22Rv1 (cell line): ENCODE measurements at regions not wholly inside any gene's neighbourhood (a gene's known extent, or its start where the extent isn't known, plus 50 kb on each side); places are given as distances from the start of the nearest gene placed in this dataset.

Experiments used
- ZFX ChIP-seq: fragments of 450-650 bp; IDR thresholded peaks from 2 replicates; pipeline ENCODE4 v1.6.1; 2017; ENCODE audit warnings: antibody characterized with exemption, borderline replicate concordance
- TF ChIP-seq, protein P1 (sequence below): fragments of 450-650 bp; IDR thresholded peaks from 2 replicates; pipeline ENCODE4 v1.5.1; 2017; ENCODE audit warnings: mild to moderate bottlenecking

- TF ChIP-seq, protein P1, sequence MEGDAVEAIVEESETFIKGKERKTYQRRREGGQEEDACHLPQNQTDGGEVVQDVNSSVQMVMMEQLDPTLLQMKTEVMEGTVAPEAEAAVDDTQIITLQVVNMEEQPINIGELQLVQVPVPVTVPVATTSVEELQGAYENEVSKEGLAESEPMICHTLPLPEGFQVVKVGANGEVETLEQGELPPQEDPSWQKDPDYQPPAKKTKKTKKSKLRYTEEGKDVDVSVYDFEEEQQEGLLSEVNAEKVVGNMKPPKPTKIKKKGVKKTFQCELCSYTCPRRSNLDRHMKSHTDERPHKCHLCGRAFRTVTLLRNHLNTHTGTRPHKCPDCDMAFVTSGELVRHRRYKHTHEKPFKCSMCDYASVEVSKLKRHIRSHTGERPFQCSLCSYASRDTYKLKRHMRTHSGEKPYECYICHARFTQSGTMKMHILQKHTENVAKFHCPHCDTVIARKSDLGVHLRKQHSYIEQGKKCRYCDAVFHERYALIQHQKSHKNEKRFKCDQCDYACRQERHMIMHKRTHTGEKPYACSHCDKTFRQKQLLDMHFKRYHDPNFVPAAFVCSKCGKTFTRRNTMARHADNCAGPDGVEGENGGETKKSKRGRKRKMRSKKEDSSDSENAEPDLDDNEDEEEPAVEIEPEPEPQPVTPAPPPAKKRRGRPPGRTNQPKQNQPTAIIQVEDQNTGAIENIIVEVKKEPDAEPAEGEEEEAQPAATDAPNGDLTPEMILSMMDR = no peak
- no peak for TF ChIP-seq ZFX
Observed at GRCh38 chr7:33802600-33802999, 102.7 kb upstream of the BMPER start.
